NCI-H1105 (cell line): ENCODE measurements at regions not wholly inside any gene's neighbourhood (a gene's known extent, or its start where the extent isn't known, plus 50 kb on each side); places are given as distances from the start of the nearest gene placed in this dataset.
"Not testable (repeated sequence)": the region's sequence is repeated elsewhere in the genome, so short reads cannot be mapped to it uniquely, and the experiment has no call there.

Experiments
- DNase-seq: peaks from one replicate; lab custom pipeline; 2025; lab: John Stamatoyannopoulos, UW

GRCh38 chr20:50448625-50449403 is 61.4 kb upstream of the PTPN1 start:
- DNase-seq, result not testable (repeated sequence)

DNA sequence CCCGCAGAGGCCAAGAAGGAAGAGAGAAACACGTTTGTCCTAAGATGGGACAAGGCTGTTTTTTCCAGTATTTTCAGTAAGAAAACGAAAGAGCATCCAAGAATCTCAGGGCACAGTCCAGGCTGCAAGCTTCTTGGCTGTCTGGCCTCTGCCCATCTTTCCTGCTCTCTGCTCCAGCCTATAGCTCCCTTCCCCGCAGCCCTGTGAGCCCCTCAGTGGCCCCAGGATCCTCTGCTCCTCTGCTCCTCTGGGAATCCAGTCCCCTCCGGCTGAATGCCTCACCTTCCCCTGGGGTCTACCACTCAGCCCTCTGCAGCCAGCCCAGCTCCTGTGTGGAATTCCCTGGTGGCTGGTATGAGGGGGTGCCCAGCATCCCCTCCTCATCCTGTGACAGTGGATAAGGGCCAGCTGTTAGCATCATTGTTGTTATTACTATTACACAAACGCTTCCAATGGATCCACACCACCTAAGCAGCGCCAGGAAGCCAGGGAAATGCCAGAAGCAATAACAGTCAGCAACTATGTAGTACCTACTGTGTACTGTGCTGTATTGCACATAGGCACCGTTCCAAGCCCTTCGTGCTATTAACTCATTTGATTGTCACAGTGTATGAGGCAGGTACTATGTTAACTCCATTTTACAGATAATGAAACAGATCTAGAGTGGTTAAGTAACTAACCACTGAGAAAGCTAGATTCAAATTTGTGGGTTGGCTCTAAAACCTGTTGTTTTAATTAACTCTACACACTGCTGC is 60.3 kb upstream of the PTPN1 start:
- DNase-seq, result no peak

- no peak for DNase-seq
These were observed 59.7 kb upstream of the PTPN1 start for GRCh38 chr20:50450493-50450826.

DNA sequence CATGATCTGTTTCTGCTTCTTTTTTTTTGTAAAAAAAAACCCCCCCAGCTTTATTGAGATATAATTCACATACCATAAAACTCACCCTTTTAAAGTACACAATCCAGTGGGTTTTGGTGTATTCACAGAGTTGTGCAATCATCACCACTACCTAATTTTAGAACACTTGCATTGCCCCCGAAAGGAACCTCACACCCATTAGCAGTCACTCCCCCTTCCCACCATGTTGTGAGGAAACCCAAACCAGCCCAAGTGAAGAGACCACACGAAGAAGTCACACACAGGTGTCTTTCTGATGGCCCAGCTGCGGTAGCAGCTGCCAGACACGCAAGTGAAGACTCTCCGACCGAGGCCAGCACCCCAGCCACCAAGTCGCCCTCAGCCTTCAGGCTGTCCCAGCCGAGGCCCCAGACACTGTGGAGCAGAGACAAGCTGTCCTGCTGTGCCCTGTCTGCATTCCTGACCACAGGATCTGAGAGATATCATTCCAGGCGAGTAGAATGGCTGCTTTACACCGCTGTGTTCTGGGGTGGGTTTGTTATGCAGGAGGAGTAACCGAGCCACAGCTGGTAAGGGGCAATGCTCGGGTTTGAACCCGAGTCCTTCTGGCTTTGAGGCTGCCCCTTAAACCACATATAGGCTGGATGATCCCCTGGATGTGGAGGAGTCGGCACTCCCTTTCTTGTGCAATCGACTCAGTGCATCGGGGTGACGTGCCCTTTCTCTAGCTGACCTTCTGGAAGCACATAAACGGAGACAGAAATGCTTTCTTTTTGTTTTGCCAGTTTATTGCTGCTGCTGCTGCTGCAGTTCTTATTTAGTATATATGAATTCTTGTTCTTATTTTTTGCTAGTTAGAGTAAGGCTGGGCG is 59.1 kb upstream of the PTPN1 start:
- DNase-seq, result no peak

- not testable (repeated sequence) for DNase-seq
These were observed 58.3 kb upstream of the PTPN1 start for GRCh38 chr20:50451792-50452425.

DNA sequence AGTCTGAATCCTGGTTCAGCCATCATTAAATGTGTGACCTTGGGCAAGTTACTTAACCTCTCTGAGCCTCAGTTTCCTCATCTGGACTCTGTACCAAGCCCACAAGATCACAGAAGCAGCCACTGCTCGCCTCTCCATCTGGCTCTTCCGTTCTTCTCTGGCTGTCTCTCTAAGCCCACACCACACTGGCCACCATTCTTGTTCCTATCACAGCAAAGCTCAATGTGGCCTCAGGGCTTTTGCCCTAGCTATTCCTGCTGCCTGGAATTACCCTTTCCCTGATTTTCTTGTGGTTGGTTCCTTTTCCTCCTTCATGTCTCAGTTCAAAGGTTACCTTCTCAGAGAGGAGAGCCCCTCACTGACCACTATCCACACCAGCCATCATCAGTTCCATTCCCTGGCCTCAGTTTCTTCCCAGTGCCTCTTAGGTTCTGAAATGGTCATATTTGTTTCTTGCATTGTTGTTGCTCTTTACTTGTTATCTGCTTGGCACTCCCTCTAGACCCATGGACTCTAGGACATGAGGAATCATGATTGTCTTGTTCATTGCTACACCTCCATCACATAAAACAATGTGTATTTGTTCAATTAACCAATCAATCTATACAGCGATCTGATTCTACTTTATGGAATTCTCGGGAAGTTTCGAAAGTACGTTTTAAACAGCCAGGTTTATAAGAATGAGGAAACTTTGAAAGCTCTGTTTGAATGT is 56.5 kb upstream of the PTPN1 start:
- DNase-seq, result no peak

- not testable (repeated sequence) for DNase-seq
These were observed 54.9 kb upstream of the PTPN1 start for GRCh38 chr20:50455245-50455644.

- no peak for DNase-seq
These were observed 54.3 kb upstream of the PTPN1 start for GRCh38 chr20:50455656-50456451.

DNA sequence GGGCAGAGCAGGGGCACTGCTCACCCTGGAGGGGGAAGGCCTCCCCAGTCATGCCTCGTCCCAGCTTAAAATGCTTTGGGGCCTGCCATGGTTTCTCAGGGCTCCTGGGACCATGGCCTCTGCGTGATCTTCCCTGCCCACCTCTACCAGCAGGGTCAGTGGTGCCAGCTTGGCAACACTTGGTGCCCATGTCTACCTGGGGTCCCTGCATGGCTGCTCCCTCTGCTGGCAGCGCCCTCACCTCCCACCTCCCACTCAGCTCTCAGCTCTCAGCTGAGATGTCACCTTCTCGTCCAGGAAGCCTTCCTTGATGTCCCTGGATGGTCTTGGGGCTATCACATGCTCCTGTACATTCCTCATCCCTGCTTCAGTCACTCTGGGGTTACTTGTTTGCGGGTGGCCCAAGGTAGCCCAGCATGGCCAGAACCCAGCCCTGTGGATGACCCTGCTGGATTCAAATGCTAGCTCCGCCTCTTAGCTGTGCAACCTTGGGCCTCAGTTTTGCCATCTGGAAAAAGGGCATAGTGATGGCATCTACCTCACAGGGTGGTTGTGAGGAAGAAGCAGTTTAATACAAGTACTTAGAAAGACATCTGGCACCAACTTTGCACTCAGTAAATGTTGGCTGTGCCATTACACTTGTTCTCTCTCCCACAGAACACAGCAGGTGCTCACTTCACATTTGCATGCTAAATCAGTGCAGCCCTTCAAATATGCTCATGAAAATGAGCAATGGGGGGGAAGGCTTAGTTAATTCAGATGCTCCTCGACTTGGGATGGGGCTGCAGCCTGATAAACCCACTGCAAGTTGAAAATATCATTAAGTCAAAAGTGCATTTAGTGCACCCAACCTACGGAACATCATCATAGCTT is 53.5 kb upstream of the PTPN1 start:
- no peak for DNase-seq

DNA sequence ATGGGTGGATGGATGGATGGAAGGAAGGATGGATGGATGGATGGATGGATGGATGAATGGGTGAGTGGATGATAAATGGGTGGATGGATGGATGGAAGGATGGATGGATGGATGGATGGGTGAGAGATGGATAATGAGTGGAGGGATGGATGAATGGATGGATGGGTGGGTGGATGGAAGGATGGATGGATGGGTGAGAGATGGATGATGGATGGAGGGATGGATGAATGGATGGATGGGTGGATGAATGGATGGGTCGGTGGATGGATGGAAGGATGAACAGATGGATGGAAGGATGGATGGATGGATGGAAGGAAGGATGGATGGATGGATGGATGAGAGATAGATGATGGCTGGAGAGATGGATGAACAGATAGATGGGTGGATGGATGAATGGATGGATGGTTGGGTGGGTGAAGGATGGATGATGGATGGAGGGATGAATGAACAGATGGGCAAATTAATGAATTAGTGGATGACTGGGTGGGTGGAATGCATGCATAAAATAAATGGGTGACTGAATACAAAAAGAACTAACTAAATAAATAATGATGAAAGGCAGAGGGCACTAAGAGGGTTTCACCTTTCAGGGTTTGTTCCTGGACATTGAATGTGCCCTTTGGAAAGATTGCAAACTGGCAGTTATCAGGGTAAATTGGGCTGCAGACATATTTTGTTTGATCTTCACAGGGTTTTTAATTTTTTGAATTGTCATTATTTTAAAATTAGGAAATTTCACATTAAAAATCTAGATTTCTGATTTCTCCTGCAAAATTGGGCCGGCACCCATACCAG is 50.9 kb upstream of the PTPN1 start:
- DNase-seq, result no peak

GRCh38 chr20:50460115-50460607 is 50.0 kb upstream of the PTPN1 start:
- no peak for DNase-seq
